ENCODE measurements at regions not wholly inside any gene's neighbourhood (a gene's known extent, or its start where the extent isn't known, plus 50 kb on each side); places are given as distances from the start of the nearest gene placed in this dataset.

DNA sequence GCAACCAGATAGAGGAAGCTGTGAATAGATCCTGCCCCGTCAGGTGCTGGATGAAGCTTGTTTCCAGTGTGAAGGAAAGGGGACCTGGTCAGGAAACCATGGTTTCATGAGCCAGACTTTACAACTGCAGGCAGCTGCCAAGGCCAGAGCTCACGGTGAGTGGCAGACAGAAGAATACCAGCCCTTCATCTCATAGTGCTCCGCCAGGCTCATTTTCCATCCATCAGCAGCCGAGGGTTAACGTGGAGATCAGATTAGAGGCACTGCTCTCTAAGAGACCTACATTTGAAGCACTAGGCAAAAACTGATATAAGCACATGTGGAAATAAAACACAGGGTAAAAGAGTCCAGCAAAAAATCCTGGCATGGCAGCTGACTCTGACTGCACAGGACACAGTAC lies 172.4 kb downstream of the CD24 start:
- in situ Hi-C loops (cut with MboI), result no loop called here
- Histone ChIP-seq H4K20me1 (ENCODE audit: control insufficient read depth, insufficient read depth) (no peaks in the 10 kb centered on the region), H2AFZ (ENCODE audit: control insufficient read depth, low read depth, low read length) (no peak overlapping the region), H3K27me3 (replicated peaks in 1 of 2; ENCODE audit: control insufficient read depth in 2 of 2, insufficient read depth in 2 of 2, low read length in 1 of 2) (no peaks in the 10 kb centered on the region), H3K36me3 (ENCODE audit: control insufficient read depth in 2 of 2, insufficient read depth in 2 of 2, low read length in 1 of 2) (no peaks in the 10 kb centered on the region), H3K4me2 (ENCODE audit: control insufficient read depth, insufficient read depth) (no peak overlapping the region), H3K9me3 (replicated peaks; ENCODE audit: control insufficient read depth, insufficient read depth, low read length) (no peaks in the 10 kb centered on the region), H3K9ac (ENCODE audit: control insufficient read depth, insufficient read depth, low read length) (no peak overlapping the region), H3K4me1 (ENCODE audit: control insufficient read depth, insufficient read depth, low read length) (peaks cover 6% of the 10 kb centered on the region; the same call in 1 of the 2 replicates), H3K4me3 (no peak overlapping the region), H3K27ac (ENCODE audit: control insufficient read depth, insufficient read depth) (no peak overlapping the region), H3K79me2 (ENCODE audit: control insufficient read depth, insufficient read depth, low read length) (no peaks in the 10 kb centered on the region)
- FAIRE-seq, result no peak
- intact Hi-C loops (cut with micrococcal nuclease; ENCODE audit: unreplicated experiment), result no loop called here
- ChIA-PET RAD21 (ENCODE audit: unreplicated experiment) (no interaction called here), CTCF (no interaction called here), POLR2A (no interaction called here), SMC1A (ENCODE audit: uncharacterized antibody, unreplicated experiment) (no interaction called here)
- WGBS (ENCODE audit: insufficient coverage, insufficient replicate concordance, low lambda C conversion rate, missing lambda C conversion rate), result 27% methylated on average over 5 of the region's 5 CpGs
- no peak for ATAC-seq
- no peak for DNase-seq (ENCODE audit: low read depth, low spot score)
- BruUV-seq (replicated peaks), result no TSS peak
- TF ChIP-seq MTA3 (IDR thresholded peaks at IDR 0.05; ENCODE audit: borderline replicate concordance, low read length) (no peak), IRF3 (IDR thresholded peaks at IDR 0.05) (no peak), PRDM15 (CRISPR knock-in tag; IDR thresholded peaks at IDR 0.05) (no peak), SMARCA5 (IDR thresholded peaks at IDR 0.05) (no peak), SMAD1 (IDR thresholded peaks at IDR 0.05; ENCODE audit: low read depth, partially characterized antibody) (no peak), RUNX3 (IDR thresholded peaks at IDR 0.05; ENCODE audit: low read length) (no peak)
- TF ChIP-seq, protein P1, sequence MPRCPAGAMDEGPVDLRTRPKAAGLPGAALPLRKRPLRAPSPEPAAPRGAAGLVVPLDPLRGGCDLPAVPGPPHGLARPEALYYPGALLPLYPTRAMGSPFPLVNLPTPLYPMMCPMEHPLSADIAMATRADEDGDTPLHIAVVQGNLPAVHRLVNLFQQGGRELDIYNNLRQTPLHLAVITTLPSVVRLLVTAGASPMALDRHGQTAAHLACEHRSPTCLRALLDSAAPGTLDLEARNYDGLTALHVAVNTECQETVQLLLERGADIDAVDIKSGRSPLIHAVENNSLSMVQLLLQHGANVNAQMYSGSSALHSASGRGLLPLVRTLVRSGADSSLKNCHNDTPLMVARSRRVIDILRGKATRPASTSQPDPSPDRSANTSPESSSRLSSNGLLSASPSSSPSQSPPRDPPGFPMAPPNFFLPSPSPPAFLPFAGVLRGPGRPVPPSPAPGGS (IDR thresholded peaks at IDR 0.05; ENCODE audit: borderline replicate concordance, insufficient read depth, low read depth, low read length, poor library complexity, severe bottlenecking), result no peak
- TF ChIP-seq, protein P2, sequence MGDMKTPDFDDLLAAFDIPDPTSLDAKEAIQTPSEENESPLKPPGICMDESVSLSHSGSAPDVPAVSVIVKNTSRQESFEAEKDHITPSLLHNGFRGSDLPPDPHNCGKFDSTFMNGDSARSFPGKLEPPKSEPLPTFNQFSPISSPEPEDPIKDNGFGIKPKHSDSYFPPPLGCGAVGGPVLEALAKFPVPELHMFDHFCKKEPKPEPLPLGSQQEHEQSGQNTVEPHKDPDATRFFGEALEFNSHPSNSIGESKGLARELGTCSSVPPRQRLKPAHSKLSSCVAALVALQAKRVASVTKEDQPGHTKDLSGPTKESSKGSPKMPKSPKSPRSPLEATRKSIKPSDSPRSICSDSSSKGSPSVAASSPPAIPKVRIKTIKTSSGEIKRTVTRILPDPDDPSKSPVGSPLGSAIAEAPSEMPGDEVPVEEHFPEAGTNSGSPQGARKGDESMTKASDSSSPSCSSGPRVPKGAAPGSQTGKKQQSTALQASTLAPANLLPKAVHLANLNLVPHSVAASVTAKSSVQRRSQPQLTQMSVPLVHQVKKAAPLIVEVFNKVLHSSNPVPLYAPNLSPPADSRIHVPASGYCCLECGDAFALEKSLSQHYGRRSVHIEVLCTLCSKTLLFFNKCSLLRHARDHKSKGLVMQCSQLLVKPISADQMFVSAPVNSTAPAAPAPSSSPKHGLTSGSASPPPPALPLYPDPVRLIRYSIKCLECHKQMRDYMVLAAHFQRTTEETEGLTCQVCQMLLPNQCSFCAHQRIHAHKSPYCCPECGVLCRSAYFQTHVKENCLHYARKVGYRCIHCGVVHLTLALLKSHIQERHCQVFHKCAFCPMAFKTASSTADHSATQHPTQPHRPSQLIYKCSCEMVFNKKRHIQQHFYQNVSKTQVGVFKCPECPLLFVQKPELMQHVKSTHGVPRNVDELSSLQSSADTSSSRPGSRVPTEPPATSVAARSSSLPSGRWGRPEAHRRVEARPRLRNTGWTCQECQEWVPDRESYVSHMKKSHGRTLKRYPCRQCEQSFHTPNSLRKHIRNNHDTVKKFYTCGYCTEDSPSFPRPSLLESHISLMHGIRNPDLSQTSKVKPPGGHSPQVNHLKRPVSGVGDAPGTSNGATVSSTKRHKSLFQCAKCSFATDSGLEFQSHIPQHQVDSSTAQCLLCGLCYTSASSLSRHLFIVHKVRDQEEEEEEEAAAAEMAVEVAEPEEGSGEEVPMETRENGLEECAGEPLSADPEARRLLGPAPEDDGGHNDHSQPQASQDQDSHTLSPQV (IDR thresholded peaks at IDR 0.05), result no peak
- TF ChIP-seq, protein P3, sequence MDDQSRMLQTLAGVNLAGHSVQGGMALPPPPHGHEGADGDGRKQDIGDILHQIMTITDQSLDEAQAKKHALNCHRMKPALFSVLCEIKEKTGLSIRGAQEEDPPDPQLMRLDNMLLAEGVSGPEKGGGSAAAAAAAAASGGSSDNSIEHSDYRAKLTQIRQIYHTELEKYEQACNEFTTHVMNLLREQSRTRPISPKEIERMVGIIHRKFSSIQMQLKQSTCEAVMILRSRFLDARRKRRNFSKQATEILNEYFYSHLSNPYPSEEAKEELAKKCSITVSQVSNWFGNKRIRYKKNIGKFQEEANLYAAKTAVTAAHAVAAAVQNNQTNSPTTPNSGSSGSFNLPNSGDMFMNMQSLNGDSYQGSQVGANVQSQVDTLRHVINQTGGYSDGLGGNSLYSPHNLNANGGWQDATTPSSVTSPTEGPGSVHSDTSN (IDR thresholded peaks at IDR 0.05; ENCODE audit: insufficient replicate concordance, low read depth, low read length), result no peak
